Sciatic nerve (tissue), 2 donors: ENCODE measurements at regions not wholly inside any gene's neighbourhood (a gene's known extent, or its start where the extent isn't known, plus 50 kb on each side); places are given as distances from the start of the nearest gene placed in this dataset.

Experiments
- ATAC-seq: fragments of 200-7000 bp; cut with Tn5 transposase; one replicate; pipeline ENCODE4 v1.9.1; 2020; ENCODE audit warnings: mild to moderate bottlenecking, moderate library complexity
- DNase-seq: peaks from one replicate; pipeline ENCODE4 v3.0.0-alpha.2; 2020; ENCODE audit warnings: low spot score
- intact Hi-C: fragments of 100-400 bp; cut with DNase I; formaldehyde crosslinking; loops from one replicate; pipeline ENCODE4 v1.14.2; 2022
- donor health status: DM: no; HTN: no; CAD: no.
- donor health status: DM: no; HTN: no; CAD: no.

GRCh38 chr14:103250181-103250580 is 83.9 kb upstream of the EIF5 start:
- no peak for ATAC-seq
- intact Hi-C loops: no loop called here
- no peak for DNase-seq

- intact Hi-C loops: no loop called here
Observed at GRCh38 chr14:103250874-103251273, 83.2 kb upstream of the EIF5 start.

GRCh38 chr14:103255555-103255954 is 78.5 kb upstream of the EIF5 start:
- DNase-seq: no peak
- no peak for ATAC-seq
- intact Hi-C loops: no loop called here

More at GRCh38 chr14:103250874-103251273, 83.2 kb upstream of the EIF5 start:
- DNase-seq (no peak), ATAC-seq (no peak)

- intact Hi-C loops: no loop called here
- no peak for ATAC-seq
- DNase-seq: no peak
Observed at GRCh38 chr14:103256406-103256805, 77.6 kb upstream of the EIF5 start.

- DNase-seq (no peak), ATAC-seq (no peak)
- intact Hi-C loops: no loop called here
Observed at GRCh38 chr14:103257211-103257962, 76.7 kb upstream of the EIF5 start.

GRCh38 chr14:103258211-103258610 is 75.8 kb upstream of the EIF5 start:
- no peak for ATAC-seq
- intact Hi-C loops: no loop called here
- no peak for DNase-seq

GRCh38 chr14:103259184-103259583 is 74.9 kb upstream of the EIF5 start:
- DNase-seq (no peak), ATAC-seq (peak; percentile 40)
- intact Hi-C loops: no loop called here

- intact Hi-C loops: no loop called here
- no peak for DNase-seq
- peak; percentile 71 for ATAC-seq
Observed at GRCh38 chr14:103259801-103260628, 74.0 kb upstream of the EIF5 start.

GRCh38 chr14:103260629-103261124 is 73.4 kb upstream of the EIF5 start:
- ATAC-seq (peak; percentile 84), DNase-seq (no peak)

GRCh38 chr14:103267226-103267910 is 66.7 kb upstream of the EIF5 start:
- ATAC-seq: no peak
- no peak for DNase-seq
- intact Hi-C loops: no loop called here

More at GRCh38 chr14:103260629-103261124, 73.4 kb upstream of the EIF5 start:
- intact Hi-C loops: no loop called here

GRCh38 chr14:103271189-103271588 is 62.8 kb upstream of the EIF5 start:
- no peak for DNase-seq
- intact Hi-C loops: loop anchor here (10.0 kb wide), 1 partner anchor 66 kb away; no protein-coding TSS in a partner anchor
- ATAC-seq: no peak

GRCh38 chr14:103273145-103273744 is 60.8 kb upstream of the EIF5 start:
- DNase-seq: no peak
- intact Hi-C loops: loop anchor here (10.0 kb wide), 1 partner anchor 68 kb away; no protein-coding TSS in a partner anchor
- ATAC-seq: peak; percentile 36

GRCh38 chr14:103273745-103274615 is 60.1 kb upstream of the EIF5 start:
- ATAC-seq: peak; percentile 22
- intact Hi-C loops: loop anchor here (10.0 kb wide), 1 partner anchor 69 kb away; no protein-coding TSS in a partner anchor
- DNase-seq: no peak

GRCh38 chr14:103275000-103275399 is 59.0 kb upstream of the EIF5 start:
- DNase-seq (no peak), ATAC-seq (no peak)
- intact Hi-C loops: loop anchor here (10.0 kb wide), 1 partner anchor 70 kb away; no protein-coding TSS in a partner anchor

- DNase-seq (no peak), ATAC-seq (no peak)
- intact Hi-C loops: loop anchor here (10.0 kb wide), 1 partner anchor 73 kb away; no protein-coding TSS in a partner anchor
Observed at GRCh38 chr14:103277931-103278330, 56.1 kb upstream of the EIF5 start.

- intact Hi-C loops: loop anchor here (10.0 kb wide), 1 partner anchor 75 kb away; no protein-coding TSS in a partner anchor
- DNase-seq (no peak), ATAC-seq (peak; percentile 49)
Observed at GRCh38 chr14:103279142-103280025, 54.7 kb upstream of the EIF5 start.
